CD14-positive monocyte (primary cell): ENCODE measurements at regions not wholly inside any gene's neighbourhood (a gene's known extent, or its start where the extent isn't known, plus 50 kb on each side); places are given as distances from the start of the nearest gene placed in this dataset.
"Not testable (repeated sequence)": the region's sequence is repeated elsewhere in the genome, so short reads cannot be mapped to it uniquely, and the experiment has no call there.

Experiments
- DNase-seq, 3 donors: peaks; one replicate each; pipeline ENCODE4 v3.0.0-alpha.2; 2011 to 2022
- H2AFZ ChIP-seq: 2 replicates; pipeline ENCODE4 v1.6.0; 2012; ENCODE audit warnings: mild to moderate bottlenecking, low read depth, low read length, inconsistent platforms; ENCODE audit not compliant: insufficient read depth, poor library complexity, severe bottlenecking
- H3K27ac ChIP-seq, 2 donors: 1 replicate in 1 of 2; 2 replicates in 1 of 2; pipeline ENCODE4 v1.5.1; 2012 to 2013; ENCODE audit warnings: low read length in 2 of 2, control low read depth in 1 of 2, inconsistent platforms in 1 of 2, low read depth in 1 of 2, mild to moderate bottlenecking in 1 of 2
- H3K27me3 ChIP-seq, 2 donors: one replicate each; pipeline versions ENCODE4 v1.6.0 to v1.6.1; 2011 to 2013; ENCODE audit warnings: low read length in 2 of 2; ENCODE audit not compliant: control insufficient read depth in 2 of 2, insufficient read depth in 2 of 2
- H3K36me3 ChIP-seq, 2 donors: replicated peaks in 1 of 2; 1 replicate in 1 of 2; 2 replicates in 1 of 2; pipeline versions ENCODE4 v1.5.1 to v1.6.1; 2012 to 2013; ENCODE audit warnings: low read length in 2 of 2, control low read depth in 1 of 2, inconsistent platforms in 1 of 2, mild to moderate bottlenecking in 1 of 2; ENCODE audit not compliant: insufficient read depth in 2 of 2, control insufficient read depth in 1 of 2
- H3K4me1 ChIP-seq, 2 donors: 1 replicate in 1 of 2; 2 replicates in 1 of 2; pipeline versions ENCODE4 v1.5.1 to v1.6.1; 2012 to 2013; ENCODE audit warnings: low read length in 2 of 2, control low read depth in 1 of 2, inconsistent platforms in 1 of 2, mild to moderate bottlenecking in 1 of 2, moderate library complexity in 1 of 2; ENCODE audit not compliant: insufficient read depth in 2 of 2, control insufficient read depth in 1 of 2
- H3K4me2 ChIP-seq: replicated peaks from 2 replicates; pipeline ENCODE3; 2012; ENCODE audit warnings: low read length, moderate library complexity, mild to moderate bottlenecking; ENCODE audit not compliant: poor library complexity, severe bottlenecking; ENCODE audit errors: extremely low read depth
- H3K4me3 ChIP-seq, 3 experiments: fragments of 200-600 bp in 1 of 3; sonication (generic) in 1 of 3; replicated peaks in 1 of 3; 1 replicate in 2 of 3; 2 replicates in 1 of 3; pipeline ENCODE4 v1.5.1; 2011 to 2013; ENCODE audit warnings: low read length in 3 of 3, mild to moderate bottlenecking in 3 of 3, control low read depth in 2 of 3, low read depth in 2 of 3, inconsistent platforms in 1 of 3, moderate library complexity in 1 of 3
- H3K79me2 ChIP-seq: 2 replicates; pipeline ENCODE4 v1.6.0; 2012; ENCODE audit warnings: mild to moderate bottlenecking, control low read depth, inconsistent platforms, low read length, moderate library complexity; ENCODE audit not compliant: insufficient read depth
- H3K9ac ChIP-seq: 2 replicates; pipeline ENCODE4 v1.6.0; 2017; ENCODE audit warnings: low read length, mild to moderate bottlenecking; ENCODE audit not compliant: insufficient read depth, poor library complexity, severe bottlenecking
- H3K9me3 ChIP-seq, 2 donors: replicated peaks in 1 of 2; 1 replicate in 1 of 2; 2 replicates in 1 of 2; pipeline versions ENCODE4 v1.5.1 to v1.6.1; 2012 to 2013; ENCODE audit warnings: low read length in 2 of 2, control low read depth in 1 of 2; ENCODE audit not compliant: control insufficient read depth in 1 of 2, insufficient read depth in 1 of 2
- H4K20me1 ChIP-seq: 2 replicates; pipeline ENCODE4 v1.6.0; 2012; ENCODE audit warnings: mild to moderate bottlenecking, low read length, control low read depth, moderate library complexity; ENCODE audit not compliant: insufficient read depth
- H3K27ac Mint-ChIP-seq, 7 donors: one replicate each; pipeline ENCODE4 v1.8.0; 2020; ENCODE audit warnings: mild to moderate bottlenecking in 7 of 7, mixed read lengths in 7 of 7, moderate library complexity in 6 of 7, inconsistent platforms in 2 of 7
- H3K27me3 Mint-ChIP-seq, 3 donors: one replicate each; pipeline ENCODE4 v1.8.0; 2021 to 2022; ENCODE audit warnings: low read depth in 3 of 3, mild to moderate bottlenecking in 3 of 3, mixed read lengths in 3 of 3, moderate library complexity in 3 of 3, inconsistent platforms in 1 of 3
- H3K36me3 Mint-ChIP-seq, 2 donors: one replicate each; pipeline ENCODE4 v1.8.0; 2020; ENCODE audit warnings: mixed read lengths in 2 of 2, inconsistent platforms in 1 of 2, mild to moderate bottlenecking in 1 of 2
- H3K4me1 Mint-ChIP-seq: one replicate; pipeline ENCODE4 v1.8.0; 2020; ENCODE audit warnings: mild to moderate bottlenecking, mixed read lengths
- H3K4me3 Mint-ChIP-seq, 2 donors: one replicate each; pipeline ENCODE4 v1.8.0; 2020; ENCODE audit warnings: mild to moderate bottlenecking in 2 of 2, mixed read lengths in 2 of 2, moderate library complexity in 1 of 2
- H3K9me3 Mint-ChIP-seq, 7 donors: one replicate each; pipeline ENCODE4 v1.8.0; 2020 to 2022; ENCODE audit warnings: mixed read lengths in 7 of 7, mild to moderate bottlenecking in 6 of 7, moderate library complexity in 6 of 7, inconsistent platforms in 2 of 7
- CTCF ChIP-seq: fragments of 200-600 bp; IDR thresholded peaks from one replicate; pipeline ENCODE4 v1.8.0; 2022; ENCODE audit warnings: antibody characterized with exemption, mild to moderate bottlenecking
- WGBS: methylation state at CpG from one replicate; pipeline ENCODE4 v1.1.5; 2013; ENCODE audit warnings: missing lambda C conversion rate; ENCODE audit not compliant: insufficient coverage; 5-methylcytosine and 5-hydroxymethylcytosine counted together
- intact Hi-C, 2 donors: fragments of 100-400 bp; cut with micrococcal nuclease; formaldehyde crosslinking; loops; one replicate each; pipeline versions ENCODE4 v1.15.0 to v1.15.1; 2023

- Mint-ChIP-seq H3K9me3 (peaks cover 6 to 14% (median 10%) of the 10 kb centered on the region in 7 donors), H3K4me1 (no peaks in the 10 kb centered on the region), H3K36me3 (no peaks in the 10 kb centered on the region), H3K27me3 (peaks cover 2 to 6% (median 4%) of the 10 kb centered on the region in 3 donors), H3K27ac (no peak overlapping the region), H3K4me3 (no peak overlapping the region)
- Histone ChIP-seq H3K4me3 (no peak overlapping the region), H3K27ac (no peak overlapping the region), H3K36me3 (no peaks in the 10 kb centered on the region), H3K79me2 (no peaks in the 10 kb centered on the region), H3K27me3 (no peaks in the 10 kb centered on the region), H3K4me2 (no peak overlapping the region), H2AFZ (no peak overlapping the region), H3K9me3 (no peaks in the 10 kb centered on the region), H3K4me1 (no peaks in the 10 kb centered on the region), H4K20me1 (no peaks in the 10 kb centered on the region), H3K9ac (no peak overlapping the region)
- no peak for DNase-seq
- intact Hi-C loops: no loop called here
- no peak for TF ChIP-seq CTCF
- WGBS: no CpG with 5 or more reads among the region's 2 CpGs
These were observed 75.8 kb upstream of the LRPPRC start for GRCh38 chr2:44071454-44072046.

- H3K36me3 ChIP-seq, H3K9ac ChIP-seq, H4K20me1 ChIP-seq, H3K4me2 ChIP-seq, H3K4me3 ChIP-seq, H3K27ac ChIP-seq, H3K36me3 Mint-ChIP-seq, H3K4me1 Mint-ChIP-seq, H3K79me2 ChIP-seq, DNase-seq, H3K4me3 Mint-ChIP-seq, H3K27me3 Mint-ChIP-seq, H2AFZ ChIP-seq, H3K9me3 ChIP-seq, H3K27ac Mint-ChIP-seq, intact Hi-C loops, H3K9me3 Mint-ChIP-seq, H3K4me1 ChIP-seq, H3K27me3 ChIP-seq: not testable (repeated sequence)
- WGBS: no CpG with 5 or more reads among the region's 3 CpGs
These were observed 77.9 kb upstream of the LRPPRC start for GRCh38 chr2:44073667-44074066.

GRCh38 chr2:44074795-44075194 lies 79.0 kb upstream of the LRPPRC start:
- H3K4me3 Mint-ChIP-seq, DNase-seq, H3K27ac ChIP-seq, H3K27me3 ChIP-seq, H3K9me3 ChIP-seq, H3K4me3 ChIP-seq, H3K4me2 ChIP-seq, H3K36me3 Mint-ChIP-seq, H3K9ac ChIP-seq, H3K9me3 Mint-ChIP-seq, H3K27ac Mint-ChIP-seq, H4K20me1 ChIP-seq, H3K4me1 ChIP-seq, H3K36me3 ChIP-seq, H2AFZ ChIP-seq, H3K79me2 ChIP-seq, H3K4me1 Mint-ChIP-seq, intact Hi-C loops, H3K27me3 Mint-ChIP-seq: not testable (repeated sequence)
- 100% methylated on average over 1 of the region's 10 CpGs for WGBS
